ENCODE measurements at regions not wholly inside any gene's neighbourhood (a gene's known extent, or its start where the extent isn't known, plus 50 kb on each side); places are given as distances from the start of the nearest gene placed in this dataset.

DNA sequence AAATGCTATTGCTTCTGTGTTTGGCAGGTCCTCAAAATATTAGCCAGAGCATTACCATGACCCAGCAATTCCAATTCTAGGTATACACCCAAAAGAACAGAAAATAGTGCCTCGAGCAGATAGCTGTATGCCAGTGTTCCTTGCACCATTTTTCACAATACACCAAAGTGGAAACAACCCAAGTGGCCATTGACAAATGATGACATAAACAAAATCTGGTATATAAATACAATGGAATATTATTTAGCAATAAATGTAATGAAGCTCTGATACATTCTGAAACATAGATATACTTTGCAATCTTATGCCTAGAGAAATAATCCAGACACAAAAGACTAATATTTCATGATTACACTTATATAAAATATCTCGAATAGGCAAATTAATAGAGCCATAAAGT, 451.8 kb upstream of the PCDH7 start:
- H2AFZ ChIP-seq (ENCODE audit: low read depth, low read length) = no peak overlapping the region

DNA sequence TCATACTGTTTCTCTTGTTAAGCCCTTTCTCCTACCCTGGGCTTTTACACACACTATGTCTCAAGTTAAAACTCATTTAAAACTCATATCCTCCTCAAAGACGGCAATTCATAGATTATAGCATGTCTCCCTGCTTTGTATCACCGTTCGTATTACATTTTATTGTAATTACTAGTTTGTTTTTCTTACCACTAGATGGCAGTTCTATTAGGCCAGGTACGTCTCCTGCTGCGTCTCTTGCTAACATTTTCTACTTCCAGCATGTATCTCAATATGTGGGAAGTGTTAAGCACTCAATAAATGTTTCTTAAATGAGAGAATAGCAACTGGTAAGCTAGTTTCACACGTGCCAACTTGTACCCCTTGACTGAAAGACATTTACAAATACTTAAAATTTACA, 450.3 kb upstream of the PCDH7 start:
- Histone ChIP-seq H2AFZ (ENCODE audit: low read depth, low read length) (no peak overlapping the region), H3K79me2 (replicated peaks; ENCODE audit: insufficient read depth, low read length) (no peaks in the 10 kb centered on the region), H4K20me1 (ENCODE audit: insufficient read depth) (no peaks in the 10 kb centered on the region), H3K4me2 (ENCODE audit: low read length) (no peak overlapping the region), H3K27ac (ENCODE audit: low read length) (no peak overlapping the region), H3K27me3 (ENCODE audit: insufficient read depth, low read depth, low read length) (no peaks in the 10 kb centered on the region), H3K36me3 (ENCODE audit: insufficient read depth, low read length) (no peaks in the 10 kb centered on the region), H3K9me2 (ENCODE audit: insufficient read depth, low read length) (no peaks in the 10 kb centered on the region), H3F3A (ENCODE audit: insufficient read depth, low read length, poor library complexity, severe bottlenecking) (no peaks in the 10 kb centered on the region), H3K9ac (ENCODE audit: low read length) (no peak overlapping the region), H3K4me3 (ENCODE audit: low read length) (no peak overlapping the region), H3K9me3 (ENCODE audit: low read length) (no peaks in the 10 kb centered on the region)
- TF ChIP-seq MXI1 (conservative IDR thresholded peaks at IDR 0.05; ENCODE audit: poor library complexity, severe bottlenecking) = no peak
- no peak for TF ChIP-seq POLR2AphosphoS5 (IDR thresholded peaks at IDR 0.05)
- TF ChIP-seq EZH2 (IDR thresholded peaks at IDR 0.05; ENCODE audit: borderline replicate concordance, insufficient read depth, low read length, poor library complexity, severe bottlenecking) = no peak
- no peak for TF ChIP-seq EP300 (conservative IDR thresholded peaks at IDR 0.05; ENCODE audit: poor library complexity, severe bottlenecking)
- TF ChIP-seq SMC3 (conservative IDR thresholded peaks at IDR 0.05; ENCODE audit: poor library complexity) = no peak
- TF ChIP-seq, protein P1, sequence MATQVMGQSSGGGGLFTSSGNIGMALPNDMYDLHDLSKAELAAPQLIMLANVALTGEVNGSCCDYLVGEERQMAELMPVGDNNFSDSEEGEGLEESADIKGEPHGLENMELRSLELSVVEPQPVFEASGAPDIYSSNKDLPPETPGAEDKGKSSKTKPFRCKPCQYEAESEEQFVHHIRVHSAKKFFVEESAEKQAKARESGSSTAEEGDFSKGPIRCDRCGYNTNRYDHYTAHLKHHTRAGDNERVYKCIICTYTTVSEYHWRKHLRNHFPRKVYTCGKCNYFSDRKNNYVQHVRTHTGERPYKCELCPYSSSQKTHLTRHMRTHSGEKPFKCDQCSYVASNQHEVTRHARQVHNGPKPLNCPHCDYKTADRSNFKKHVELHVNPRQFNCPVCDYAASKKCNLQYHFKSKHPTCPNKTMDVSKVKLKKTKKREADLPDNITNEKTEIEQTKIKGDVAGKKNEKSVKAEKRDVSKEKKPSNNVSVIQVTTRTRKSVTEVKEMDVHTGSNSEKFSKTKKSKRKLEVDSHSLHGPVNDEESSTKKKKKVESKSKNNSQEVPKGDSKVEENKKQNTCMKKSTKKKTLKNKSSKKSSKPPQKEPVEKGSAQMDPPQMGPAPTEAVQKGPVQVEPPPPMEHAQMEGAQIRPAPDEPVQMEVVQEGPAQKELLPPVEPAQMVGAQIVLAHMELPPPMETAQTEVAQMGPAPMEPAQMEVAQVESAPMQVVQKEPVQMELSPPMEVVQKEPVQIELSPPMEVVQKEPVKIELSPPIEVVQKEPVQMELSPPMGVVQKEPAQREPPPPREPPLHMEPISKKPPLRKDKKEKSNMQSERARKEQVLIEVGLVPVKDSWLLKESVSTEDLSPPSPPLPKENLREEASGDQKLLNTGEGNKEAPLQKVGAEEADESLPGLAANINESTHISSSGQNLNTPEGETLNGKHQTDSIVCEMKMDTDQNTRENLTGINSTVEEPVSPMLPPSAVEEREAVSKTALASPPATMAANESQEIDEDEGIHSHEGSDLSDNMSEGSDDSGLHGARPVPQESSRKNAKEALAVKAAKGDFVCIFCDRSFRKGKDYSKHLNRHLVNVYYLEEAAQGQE (IDR thresholded peaks at IDR 0.05; ENCODE audit: borderline replicate concordance) = no peak
- no peak for TF ChIP-seq TAF1 (IDR thresholded peaks at IDR 0.05; ENCODE audit: low read depth)
- TF ChIP-seq RAD21 (conservative IDR thresholded peaks at IDR 0.05) = peak; percentile 15
- TF ChIP-seq, protein P2, sequence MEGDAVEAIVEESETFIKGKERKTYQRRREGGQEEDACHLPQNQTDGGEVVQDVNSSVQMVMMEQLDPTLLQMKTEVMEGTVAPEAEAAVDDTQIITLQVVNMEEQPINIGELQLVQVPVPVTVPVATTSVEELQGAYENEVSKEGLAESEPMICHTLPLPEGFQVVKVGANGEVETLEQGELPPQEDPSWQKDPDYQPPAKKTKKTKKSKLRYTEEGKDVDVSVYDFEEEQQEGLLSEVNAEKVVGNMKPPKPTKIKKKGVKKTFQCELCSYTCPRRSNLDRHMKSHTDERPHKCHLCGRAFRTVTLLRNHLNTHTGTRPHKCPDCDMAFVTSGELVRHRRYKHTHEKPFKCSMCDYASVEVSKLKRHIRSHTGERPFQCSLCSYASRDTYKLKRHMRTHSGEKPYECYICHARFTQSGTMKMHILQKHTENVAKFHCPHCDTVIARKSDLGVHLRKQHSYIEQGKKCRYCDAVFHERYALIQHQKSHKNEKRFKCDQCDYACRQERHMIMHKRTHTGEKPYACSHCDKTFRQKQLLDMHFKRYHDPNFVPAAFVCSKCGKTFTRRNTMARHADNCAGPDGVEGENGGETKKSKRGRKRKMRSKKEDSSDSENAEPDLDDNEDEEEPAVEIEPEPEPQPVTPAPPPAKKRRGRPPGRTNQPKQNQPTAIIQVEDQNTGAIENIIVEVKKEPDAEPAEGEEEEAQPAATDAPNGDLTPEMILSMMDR (IDR thresholded peaks at IDR 0.05; ENCODE audit: poor library complexity, severe bottlenecking) = peak; percentile 39

More for the DNA sequence above, 451.8 kb upstream of the PCDH7 start:
- Histone ChIP-seq H3K9ac (ENCODE audit: low read length) (no peak overlapping the region), H3K27ac (ENCODE audit: low read length) (no peak overlapping the region), H3K36me3 (ENCODE audit: insufficient read depth, low read length) (no peaks in the 10 kb centered on the region), H3K4me3 (ENCODE audit: low read length) (no peak overlapping the region), H3K27me3 (ENCODE audit: insufficient read depth, low read depth, low read length) (no peaks in the 10 kb centered on the region), H3K9me2 (ENCODE audit: insufficient read depth, low read length) (no peaks in the 10 kb centered on the region), H4K20me1 (ENCODE audit: insufficient read depth) (no peaks in the 10 kb centered on the region), H3K9me3 (ENCODE audit: low read length) (no peaks in the 10 kb centered on the region), H3F3A (ENCODE audit: insufficient read depth, low read length, poor library complexity, severe bottlenecking) (no peaks in the 10 kb centered on the region), H3K79me2 (replicated peaks; ENCODE audit: insufficient read depth, low read length) (no peaks in the 10 kb centered on the region), H3K4me2 (ENCODE audit: low read length) (no peak overlapping the region)
- TF ChIP-seq MXI1 (conservative IDR thresholded peaks at IDR 0.05; ENCODE audit: poor library complexity, severe bottlenecking) (no peak), POLR2AphosphoS5 (IDR thresholded peaks at IDR 0.05) (no peak), RAD21 (conservative IDR thresholded peaks at IDR 0.05) (no peak), EP300 (conservative IDR thresholded peaks at IDR 0.05; ENCODE audit: poor library complexity, severe bottlenecking) (no peak), EZH2 (IDR thresholded peaks at IDR 0.05; ENCODE audit: borderline replicate concordance, insufficient read depth, low read length, poor library complexity, severe bottlenecking) (no peak), TAF1 (IDR thresholded peaks at IDR 0.05; ENCODE audit: low read depth) (no peak), SMC3 (conservative IDR thresholded peaks at IDR 0.05; ENCODE audit: poor library complexity) (no peak)
- TF ChIP-seq, protein P1 (IDR thresholded peaks at IDR 0.05; ENCODE audit: borderline replicate concordance) = no peak
- TF ChIP-seq, protein P2 (IDR thresholded peaks at IDR 0.05; ENCODE audit: poor library complexity, severe bottlenecking) = no peak

Measured in neural cell (in vitro differentiated cells).